ENCODE measurements at regions not wholly inside any gene's neighbourhood (a gene's known extent, or its start where the extent isn't known, plus 50 kb on each side); places are given as distances from the start of the nearest gene placed in this dataset.

DNA sequence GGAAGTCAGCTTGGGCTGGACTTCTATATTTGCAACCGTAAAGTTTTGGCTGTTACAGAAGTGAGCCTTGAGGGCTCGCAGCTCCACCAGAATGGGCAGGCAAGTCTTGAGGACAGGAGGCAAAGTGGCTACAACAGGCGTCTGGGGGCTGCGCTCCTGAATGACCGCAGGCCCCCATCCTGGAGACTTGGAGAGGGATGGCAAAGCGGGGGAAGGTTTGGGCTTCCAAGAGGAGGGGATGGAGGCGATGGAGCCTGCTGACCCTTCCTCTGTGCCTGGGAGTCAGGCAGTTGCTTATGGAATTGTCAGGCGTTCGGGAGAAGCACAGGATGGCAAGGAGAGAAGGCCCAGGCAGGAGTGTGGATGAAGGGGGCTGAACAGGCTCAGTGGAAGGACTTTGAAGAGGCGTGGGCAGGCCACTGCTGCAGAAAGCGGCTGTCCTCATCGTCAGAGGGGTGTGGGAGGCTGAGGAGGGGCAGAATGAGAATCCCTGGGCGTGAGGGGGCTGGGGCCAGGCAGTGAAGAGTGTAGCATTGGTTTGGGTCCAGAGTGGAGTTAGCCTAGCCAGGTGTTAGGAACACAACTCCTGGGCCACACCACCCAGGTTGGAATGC, 72.3 kb downstream of the INHBB start:
- Histone ChIP-seq H3K27ac (no peak overlapping the region), H3K4me3 (no peak overlapping the region), H3K4me1 (peaks cover 0 to 7% (median 0%) of the 10 kb centered on the region in 12 donors), H3K36me3 (no peaks in the 10 kb centered on the region), H3K9me3 (no peaks in the 10 kb centered on the region), H3K27me3 (peaks cover 0 to 8% (median 0%) of the 10 kb centered on the region in 9 donors)
- intact Hi-C loops (cut with DNase I): no loop called here
- TF ChIP-seq, protein P1, sequence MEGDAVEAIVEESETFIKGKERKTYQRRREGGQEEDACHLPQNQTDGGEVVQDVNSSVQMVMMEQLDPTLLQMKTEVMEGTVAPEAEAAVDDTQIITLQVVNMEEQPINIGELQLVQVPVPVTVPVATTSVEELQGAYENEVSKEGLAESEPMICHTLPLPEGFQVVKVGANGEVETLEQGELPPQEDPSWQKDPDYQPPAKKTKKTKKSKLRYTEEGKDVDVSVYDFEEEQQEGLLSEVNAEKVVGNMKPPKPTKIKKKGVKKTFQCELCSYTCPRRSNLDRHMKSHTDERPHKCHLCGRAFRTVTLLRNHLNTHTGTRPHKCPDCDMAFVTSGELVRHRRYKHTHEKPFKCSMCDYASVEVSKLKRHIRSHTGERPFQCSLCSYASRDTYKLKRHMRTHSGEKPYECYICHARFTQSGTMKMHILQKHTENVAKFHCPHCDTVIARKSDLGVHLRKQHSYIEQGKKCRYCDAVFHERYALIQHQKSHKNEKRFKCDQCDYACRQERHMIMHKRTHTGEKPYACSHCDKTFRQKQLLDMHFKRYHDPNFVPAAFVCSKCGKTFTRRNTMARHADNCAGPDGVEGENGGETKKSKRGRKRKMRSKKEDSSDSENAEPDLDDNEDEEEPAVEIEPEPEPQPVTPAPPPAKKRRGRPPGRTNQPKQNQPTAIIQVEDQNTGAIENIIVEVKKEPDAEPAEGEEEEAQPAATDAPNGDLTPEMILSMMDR (IDR thresholded peaks at IDR 0.05): no peak
- TF ChIP-seq POLR2A (IDR thresholded peaks at IDR 0.05): no peak
- ATAC-seq (no peak), DNase-seq (no peak)
- WGBS, 4 donors: 82 to 89% (median 85%) methylated on average over 13 of the region's 13 CpGs

DNA sequence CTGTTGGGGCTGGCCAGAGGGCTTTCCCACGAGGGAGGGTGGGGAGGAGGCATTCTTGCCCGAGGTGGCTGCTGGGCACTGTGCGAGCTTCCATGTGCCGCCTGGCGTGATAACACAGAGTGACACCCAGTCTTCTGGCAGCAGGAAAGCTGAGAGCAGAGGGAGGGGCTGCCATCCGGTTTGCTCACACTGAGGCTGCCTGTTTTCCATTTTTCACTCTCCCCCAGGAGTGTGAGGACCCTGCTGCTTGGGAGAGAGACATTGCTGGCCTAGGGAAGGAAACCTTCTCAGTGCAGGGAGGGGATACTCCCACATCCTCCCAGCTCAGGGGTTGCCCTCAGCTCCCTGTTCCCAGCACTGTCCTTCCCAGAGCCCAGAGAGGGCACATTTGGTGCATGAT, 73.1 kb downstream of the INHBB start:
- peaks cover 0 to 8% (median 0%) of the 10 kb centered on the region in 9 donors for H3K27me3 ChIP-seq
- peak in 4 of 5 donors; percentile 63 to 81 (median 70) for DNase-seq
- H3K36me3 ChIP-seq: no peaks in the 10 kb centered on the region
- H3K27ac ChIP-seq: no peak overlapping the region
- WGBS, 4 donors: 5 to 15% (median 13%) methylated on average over 4 to 6 of the region's 6 CpGs
- intact Hi-C loops (cut with DNase I): no loop called here
- TF ChIP-seq POLR2A (IDR thresholded peaks at IDR 0.05): no peak
- TF ChIP-seq, protein P1 (IDR thresholded peaks at IDR 0.05): peak in 5 of 12 donors; percentile 10 to 29 (median 16)
- H3K9me3 ChIP-seq: no peaks in the 10 kb centered on the region
- H3K4me1 ChIP-seq: peaks cover 0 to 7% (median 0%) of the 10 kb centered on the region in 12 donors
- H3K4me3 ChIP-seq: no peak overlapping the region
- peak; percentile 94 to 98 (median 97) for ATAC-seq

DNA sequence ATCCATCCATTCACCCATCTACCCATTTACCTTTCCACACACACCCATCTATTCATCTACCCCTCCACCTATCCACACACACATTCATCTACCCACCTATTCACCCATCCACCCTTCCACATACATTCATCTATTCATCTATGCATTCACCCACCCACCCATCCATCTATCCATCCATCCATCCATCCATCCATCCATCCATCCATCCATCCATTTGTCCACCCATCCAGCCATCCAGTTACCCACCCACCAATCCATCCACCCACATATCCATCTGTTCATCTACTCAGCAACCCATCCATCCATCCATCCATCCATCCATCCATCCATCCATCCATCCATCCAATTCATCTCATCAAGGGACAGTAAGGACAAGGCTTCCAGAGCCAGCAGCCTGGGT, 74.0 kb downstream of the INHBB start:
- H3K9me3 ChIP-seq: no peaks in the 10 kb centered on the region
- peaks cover 0 to 11% (median 3%) of the 10 kb centered on the region in 9 donors for H3K27me3 ChIP-seq
- H3K4me3 ChIP-seq: no peak overlapping the region
- DNase-seq (no peak), ATAC-seq (no peak)
- TF ChIP-seq POLR2A (IDR thresholded peaks at IDR 0.05): no peak
- TF ChIP-seq, protein P1 (IDR thresholded peaks at IDR 0.05): no peak
- peaks cover 0 to 7% (median 0%) of the 10 kb centered on the region in 12 donors for H3K4me1 ChIP-seq
- intact Hi-C loops (cut with DNase I): no loop called here
- H3K27ac ChIP-seq: no peak overlapping the region
- H3K36me3 ChIP-seq: no peaks in the 10 kb centered on the region

DNA sequence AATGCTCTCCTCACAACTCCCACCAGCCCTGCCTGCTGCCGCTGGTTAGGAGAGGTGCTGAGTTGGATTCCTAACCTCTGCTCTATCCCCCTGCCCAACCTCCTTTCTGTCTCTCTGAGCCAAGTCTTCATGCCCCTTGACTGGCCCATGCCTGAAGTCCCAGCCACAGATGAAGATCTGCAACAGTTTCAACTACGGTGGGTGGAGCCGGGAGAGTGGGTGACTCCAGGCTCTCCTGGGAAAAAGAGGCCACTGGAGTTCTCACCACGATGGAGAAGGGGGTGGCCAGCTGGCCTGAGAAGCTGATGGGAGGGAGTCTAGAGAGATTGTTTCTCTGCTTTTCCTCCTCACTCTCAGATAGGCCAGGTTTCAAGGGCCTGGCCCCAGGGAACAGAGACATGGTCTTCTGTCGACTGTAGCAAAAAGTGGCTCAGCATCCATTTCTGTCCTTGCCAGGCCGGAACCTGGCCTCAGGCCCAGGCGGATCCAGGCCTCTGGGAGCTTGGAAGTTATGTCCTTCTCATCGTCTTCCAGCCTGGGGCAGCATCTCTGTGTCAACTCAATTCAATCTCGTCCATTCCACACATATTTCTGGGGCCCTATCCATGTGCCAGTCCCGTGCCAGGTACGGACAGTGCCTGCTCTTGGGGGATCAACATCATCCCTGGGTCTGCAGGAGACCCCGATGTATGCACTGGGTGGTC, 75.3 kb downstream of the INHBB start:
- Histone ChIP-seq H3K27ac (no peak overlapping the region), H3K27me3 (peaks cover 0 to 12% (median 3%) of the 10 kb centered on the region in 9 donors), H3K4me3 (no peak overlapping the region), H3K4me1 (peaks cover 0 to 7% (median 0%) of the 10 kb centered on the region in 12 donors), H3K9me3 (no peaks in the 10 kb centered on the region), H3K36me3 (no peaks in the 10 kb centered on the region)
- TF ChIP-seq POLR2A (IDR thresholded peaks at IDR 0.05): no peak
- TF ChIP-seq, protein P1 (IDR thresholded peaks at IDR 0.05): no peak
- intact Hi-C loops (cut with DNase I): no loop called here
- peak in 1 of 5 donors; percentile 10 for DNase-seq
- 67 to 79% (median 75%) methylated on average over 8 to 12 of the region's 12 CpGs for WGBS, 4 donors
- no peak for ATAC-seq

Measured in heart left ventricle (tissue), 16 donors.